H9 (cell line): ENCODE measurements at regions not wholly inside any gene's neighbourhood (a gene's known extent, or its start where the extent isn't known, plus 50 kb on each side); places are given as distances from the start of the nearest gene placed in this dataset.

Experiments
- DNase-seq: peaks from one replicate; pipeline ENCODE4 v3.0.0-alpha.2; 2017
- H2AFZ ChIP-seq: one replicate; pipeline ENCODE4 v1.6.1; 2013; ENCODE audit warnings: mild to moderate bottlenecking, low read length, control low read depth, moderate library complexity
- H2AK5ac ChIP-seq: 2 replicates; pipeline ENCODE4 v1.6.1; 2013; ENCODE audit warnings: low read length, control low read depth, mixed read lengths; ENCODE audit not compliant: insufficient read length
- H2BK120ac ChIP-seq: one replicate; pipeline ENCODE4 v1.6.1; 2013; ENCODE audit warnings: low read depth, mild to moderate bottlenecking, low read length, control low read depth, inconsistent platforms; ENCODE audit not compliant: poor library complexity, severe bottlenecking
- H2BK12ac ChIP-seq: 2 replicates; pipeline ENCODE4 v1.6.1; 2013; ENCODE audit warnings: low read length, control low read depth, mixed read lengths, low read depth; ENCODE audit not compliant: insufficient read length
- H2BK15ac ChIP-seq: 2 replicates; pipeline ENCODE4 v1.6.1; 2013; ENCODE audit warnings: low read depth, low read length, control low read depth
- H2BK20ac ChIP-seq: one replicate; pipeline ENCODE4 v1.6.1; 2013; ENCODE audit warnings: low read depth, mild to moderate bottlenecking, low read length, control low read depth, inconsistent platforms; ENCODE audit not compliant: poor library complexity, severe bottlenecking
- H2BK5ac ChIP-seq: 2 replicates; pipeline ENCODE4 v1.6.1; 2013; ENCODE audit warnings: low read length, control low read depth, mixed read lengths; ENCODE audit not compliant: insufficient read length
- H3K14ac ChIP-seq: 2 replicates; pipeline ENCODE4 v1.6.1; 2013; ENCODE audit warnings: low read length, control low read depth; ENCODE audit not compliant: insufficient read depth
- H3K18ac ChIP-seq: 2 replicates; pipeline ENCODE4 v1.6.1; 2013; ENCODE audit warnings: low read depth, mild to moderate bottlenecking, mixed read lengths, low read length, control low read depth; ENCODE audit not compliant: insufficient read length
- H3K23ac ChIP-seq: 2 replicates; pipeline ENCODE4 v1.6.1; 2013; ENCODE audit warnings: low read length, control low read depth, mixed read lengths, low read depth; ENCODE audit not compliant: insufficient read length
- H3K23me2 ChIP-seq: 2 replicates; pipeline ENCODE4 v1.6.1; 2013; ENCODE audit warnings: low read depth, mild to moderate bottlenecking, mixed read lengths, low read length, control low read depth; ENCODE audit not compliant: insufficient read length, poor library complexity, severe bottlenecking
- H3K27ac ChIP-seq: 2 replicates; pipeline ENCODE4 v1.5.1; 2013; ENCODE audit warnings: low read length, control low read depth, mixed read lengths, low read depth; ENCODE audit not compliant: insufficient read length
- H3K27me3 ChIP-seq: 2 replicates; pipeline ENCODE4 v1.6.1; 2013; ENCODE audit warnings: low read length, control low read depth, inconsistent platforms; ENCODE audit not compliant: insufficient read depth
- H3K4ac ChIP-seq: 2 replicates; pipeline ENCODE4 v1.6.1; 2013; ENCODE audit warnings: low read depth, mild to moderate bottlenecking, control low read depth, inconsistent platforms, low read length, moderate library complexity
- H3K4me1 ChIP-seq: 2 replicates; pipeline ENCODE4 v1.6.1; 2013; ENCODE audit warnings: low read length, control low read depth, inconsistent platforms; ENCODE audit not compliant: insufficient read depth
- H3K4me2 ChIP-seq: 2 replicates; pipeline ENCODE4 v1.6.1; 2013; ENCODE audit warnings: low read length, control low read depth, mixed read lengths; ENCODE audit not compliant: insufficient read length, insufficient read depth
- H3K56ac ChIP-seq: 2 replicates; pipeline ENCODE4 v1.6.1; 2013; ENCODE audit warnings: low read depth, mild to moderate bottlenecking, mixed read lengths, low read length, control low read depth; ENCODE audit not compliant: insufficient read length
- H3K79me1 ChIP-seq: 2 replicates; pipeline ENCODE4 v1.6.1; 2013; ENCODE audit warnings: low read depth, mild to moderate bottlenecking, moderate library complexity, low read length, control low read depth, inconsistent platforms; ENCODE audit not compliant: insufficient read depth, poor library complexity, severe bottlenecking
- H3K79me2 ChIP-seq: 2 replicates; pipeline ENCODE4 v1.6.1; 2013; ENCODE audit warnings: low read length, control low read depth, inconsistent platforms; ENCODE audit not compliant: insufficient read depth
- H3K9ac ChIP-seq: 2 replicates; pipeline ENCODE4 v1.6.1; 2013; ENCODE audit warnings: low read length, control low read depth, mixed read lengths; ENCODE audit not compliant: insufficient read length; ENCODE audit errors: extremely low read depth
- H3K9me3 ChIP-seq: one replicate; pipeline ENCODE4 v1.6.1; 2013; ENCODE audit warnings: low read depth, low read length, inconsistent platforms; ENCODE audit not compliant: control insufficient read depth
- H3T11ph ChIP-seq: one replicate; pipeline ENCODE4 v1.6.1; 2013; ENCODE audit warnings: mild to moderate bottlenecking, low read length, control low read depth, inconsistent platforms
- H4K20me1 ChIP-seq: one replicate; pipeline ENCODE4 v1.6.1; 2013; ENCODE audit not compliant: control insufficient read depth, insufficient read length, insufficient read depth
- H4K5ac ChIP-seq: 2 replicates; pipeline ENCODE4 v1.6.1; 2013; ENCODE audit warnings: low read depth, mild to moderate bottlenecking, mixed read lengths, low read length, control low read depth; ENCODE audit not compliant: insufficient read length
- H4K8ac ChIP-seq: replicated peaks from 2 replicates; pipeline ENCODE4 v1.6.1; 2013; ENCODE audit warnings: low read length, control low read depth, mixed read lengths, low read depth; ENCODE audit not compliant: insufficient read length
- H4K91ac ChIP-seq: 2 replicates; pipeline ENCODE4 v1.6.1; 2013; ENCODE audit warnings: low read depth, mild to moderate bottlenecking, moderate library complexity, mixed read lengths, low read length, control low read depth; ENCODE audit not compliant: insufficient read length
- H3K27ac Mint-ChIP-seq, 3 experiments: 2 replicates in 2 of 3; 3 replicates in 1 of 3; pipeline ENCODE4 v1.8.0; 2020 to 2021; ENCODE audit warnings: mixed read lengths in 3 of 3, mild to moderate bottlenecking in 1 of 3, moderate library complexity in 1 of 3
- H3K27me3 Mint-ChIP-seq: 2 replicates; pipeline ENCODE4 v1.8.0; 2021; ENCODE audit warnings: low read depth, mild to moderate bottlenecking, moderate library complexity, mixed read lengths
- H3K36me3 Mint-ChIP-seq, 3 experiments: 2 replicates in 2 of 3; 3 replicates in 1 of 3; pipeline ENCODE4 v1.8.0; 2020 to 2021; ENCODE audit warnings: low read depth in 3 of 3, mixed read lengths in 3 of 3; ENCODE audit not compliant: insufficient read depth in 1 of 3
- H3K4me1 Mint-ChIP-seq, 2 experiments: 2 replicates each; pipeline ENCODE4 v1.8.0; 2020; ENCODE audit warnings: mixed read lengths in 2 of 2
- H3K4me3 Mint-ChIP-seq, 2 experiments: 2 replicates in 1 of 2; 3 replicates in 1 of 2; pipeline ENCODE4 v1.8.0; 2020 to 2021; ENCODE audit warnings: mild to moderate bottlenecking in 2 of 2, mixed read lengths in 2 of 2, moderate library complexity in 1 of 2
- H3K9me3 Mint-ChIP-seq, 2 experiments: 2 replicates in 1 of 2; 3 replicates in 1 of 2; pipeline ENCODE4 v1.8.0; 2020; ENCODE audit warnings: mild to moderate bottlenecking in 2 of 2, mixed read lengths in 2 of 2, moderate library complexity in 1 of 2
- CTCF ChIP-seq: fragments of 200-600 bp; sonication (generic); conservative IDR thresholded peaks from 3 replicates; pipeline ENCODE4 v1.8.0; 2021; ENCODE audit warnings: antibody characterized with exemption, mild to moderate bottlenecking
- WGBS: extraction: QIAGEN DNeasy Blood & Tissue Kit; methylation state at CpG from one replicate; pipeline ENCODE4 v1.1.7; 2013; ENCODE audit warnings: missing lambda C conversion rate, low lambda C conversion rate, mixed read lengths; ENCODE audit not compliant: insufficient read length; ENCODE audit errors: extremely low coverage; 5-methylcytosine and 5-hydroxymethylcytosine counted together

DNA sequence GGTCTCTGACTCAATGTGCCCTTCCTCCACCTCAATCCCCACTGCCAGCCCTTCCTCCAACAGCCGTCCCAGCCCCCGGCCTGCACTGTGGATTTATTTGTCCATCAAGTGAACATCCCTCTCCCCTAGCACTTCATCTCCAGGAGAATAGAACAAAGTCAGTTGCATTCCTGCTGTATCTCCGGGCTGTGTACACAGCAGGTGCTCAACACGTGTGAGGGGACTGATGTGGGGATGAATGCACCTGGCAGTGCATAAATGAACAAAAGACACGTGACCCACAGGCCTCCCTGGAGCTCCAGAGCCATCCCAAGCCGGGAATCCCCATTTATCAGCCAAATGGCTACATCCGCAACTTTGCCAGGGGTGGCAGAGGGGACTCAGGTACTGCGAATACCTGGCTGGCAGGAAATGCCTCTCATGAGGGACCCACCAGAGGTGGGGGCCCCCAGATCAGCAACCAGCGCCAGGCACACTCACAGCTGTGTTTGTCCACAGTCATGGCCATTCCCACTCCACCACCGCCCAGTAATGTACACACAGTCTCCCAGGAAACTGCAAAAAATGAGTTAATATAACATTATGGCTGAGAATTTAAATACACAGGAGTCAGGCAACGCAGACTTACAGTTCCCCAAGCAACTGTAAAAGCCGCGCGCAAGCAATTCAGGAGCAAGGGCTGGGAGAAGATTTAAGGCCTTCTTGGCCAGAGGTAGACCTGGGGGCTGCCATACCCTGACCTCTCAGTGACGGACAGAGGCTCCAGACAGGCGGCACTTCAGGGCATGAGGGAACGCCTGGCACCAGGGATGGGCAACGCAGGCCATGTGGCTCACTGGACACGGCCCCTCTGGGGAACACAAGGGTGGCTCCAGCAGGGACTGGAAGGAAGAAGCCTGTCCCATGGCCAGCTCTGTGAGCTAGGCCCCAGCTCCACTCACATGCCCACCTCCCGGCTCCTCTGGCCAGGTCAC is 50.3 kb upstream of the TCF20 start:
- no peak overlapping the region for H2BK20ac ChIP-seq
- H3K56ac ChIP-seq: no peak overlapping the region
- no peak overlapping the region for H2BK120ac ChIP-seq
- H2AK5ac ChIP-seq: no peak overlapping the region
- H2BK5ac ChIP-seq: no peak overlapping the region
- H3K79me1 ChIP-seq: no peaks in the 10 kb centered on the region
- peak overlapping the region; percentile 43 for H3K23ac ChIP-seq
- H3K4me2 ChIP-seq: no peak overlapping the region
- H3K4ac ChIP-seq: no peak overlapping the region
- no peak overlapping the region for H2AFZ ChIP-seq
- H3K27ac ChIP-seq: no peak overlapping the region
- WGBS: no CpG with 5 or more reads among the region's 20 CpGs
- no peak overlapping the region for H2BK15ac ChIP-seq
- no peak overlapping the region for H4K91ac ChIP-seq
- no peaks in the 10 kb centered on the region for H3K23me2 ChIP-seq
- H4K8ac ChIP-seq: no peak overlapping the region
- H2BK12ac ChIP-seq: no peak overlapping the region
- Mint-ChIP-seq H3K36me3 (peaks cover 0 to 18% (median 4%) of the 10 kb centered on the region in 3 experiments; a peak in 5 of 7 replicates), H3K9me3 (peaks cover 0 to 8% of the 10 kb centered on the region in 2 experiments; a peak in 2 of 5 replicates), H3K4me3 (no peak overlapping the region), H3K27ac (peak overlapping the region in 2 of 3 experiments; percentile 32 to 75; a peak in 4 of 7 replicates), H3K4me1 (peaks cover 42 to 52% of the 10 kb centered on the region in 2 experiments), H3K27me3 (peaks cover 3% of the 10 kb centered on the region; the same call in 1 of the 2 replicates)
- peaks cover 5% of the 10 kb centered on the region; the same call in 1 of the 2 replicates for H3K4me1 ChIP-seq
- H4K5ac ChIP-seq: no peak overlapping the region
- H3K9ac ChIP-seq: peak overlapping the region; percentile 5
- no peaks in the 10 kb centered on the region for H3K27me3 ChIP-seq
- no peak for DNase-seq
- H3K14ac ChIP-seq: peak overlapping the region; percentile 66
- no peaks in the 10 kb centered on the region for H3K79me2 ChIP-seq
- no peak overlapping the region for H3K18ac ChIP-seq
- no peaks in the 10 kb centered on the region for H3K9me3 ChIP-seq
- no peak overlapping the region for H3T11ph ChIP-seq
- peaks cover 5% of the 10 kb centered on the region for H4K20me1 ChIP-seq
- no peak for TF ChIP-seq CTCF
